ENCODE measurements at regions not wholly inside any gene's neighbourhood (a gene's known extent, or its start where the extent isn't known, plus 50 kb on each side); places are given as distances from the start of the nearest gene placed in this dataset.

- TF ChIP-seq ELF4 (IDR thresholded peaks at IDR 0.05) (no peak), TARDBP (IDR thresholded peaks at IDR 0.05) (no peak)
Measured at GRCh38 chr11:70771099-70771885, 373.0 kb downstream of the CTTN start.

All from HEK293T (cell line).